ENCODE measurements at regions not wholly inside any gene's neighbourhood (a gene's known extent, or its start where the extent isn't known, plus 50 kb on each side); places are given as distances from the start of the nearest gene placed in this dataset.

DNA sequence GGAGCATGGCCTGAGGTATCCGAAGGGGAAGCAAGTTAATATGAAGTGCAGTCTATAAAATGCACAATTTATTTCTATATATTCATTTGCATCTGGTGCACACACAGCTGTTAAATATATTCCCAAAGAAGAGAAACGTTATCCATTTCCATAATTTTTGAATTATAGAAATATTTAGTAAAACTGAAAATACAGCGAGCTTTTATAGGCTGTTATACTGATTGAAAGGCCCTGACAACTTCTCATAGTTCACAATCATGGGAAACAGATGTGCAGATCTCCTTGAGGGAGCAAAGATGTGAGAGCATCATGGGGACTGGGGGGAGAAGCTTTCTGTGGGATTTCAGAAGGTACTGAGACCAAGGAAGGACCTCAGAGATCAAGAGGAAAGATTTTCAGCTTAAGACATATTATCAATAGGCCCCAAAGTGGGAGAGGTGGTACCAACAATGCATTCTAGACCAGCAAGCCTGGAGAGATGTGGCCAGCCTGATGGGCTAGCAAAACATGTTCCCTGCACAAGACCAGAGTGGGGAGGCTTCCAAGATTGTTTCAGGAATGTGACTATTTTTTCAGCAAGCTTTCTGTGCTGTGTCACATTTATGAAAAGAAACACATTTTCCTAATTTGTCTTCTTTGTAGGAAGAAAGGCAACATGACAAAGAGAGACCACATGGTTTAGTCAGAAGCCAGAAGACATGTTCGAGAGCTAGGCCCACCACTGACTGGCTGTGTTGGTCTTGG, 256.0 kb upstream of the SFRP2 start:
- Histone ChIP-seq H3K23me2 (ENCODE audit: low read depth, low read length) (no peaks in the 10 kb centered on the region), H2AFZ (ENCODE audit: low read length) (no peak overlapping the region), H2BK20ac (ENCODE audit: low read length) (no peak overlapping the region), H4K20me1 (replicated peaks in 1 of 2; ENCODE audit: control insufficient read depth in 1 of 2, insufficient read depth in 2 of 2, low read length in 2 of 2) (no peaks in the 10 kb centered on the region), H3K27ac (ENCODE audit: low read depth, low read length) (no peak overlapping the region), H3K23ac (ENCODE audit: insufficient read length) (no peak overlapping the region), H3K79me2 (ENCODE audit: control insufficient read depth in 1 of 2, insufficient read depth in 2 of 2, low read length in 2 of 2) (no peaks in the 10 kb centered on the region), H2BK12ac (ENCODE audit: low read depth, low read length) (no peak overlapping the region), H3K27me3 (replicated peaks in 1 of 4; ENCODE audit: control insufficient read depth in 3 of 4, extremely low read depth in 1 of 4, insufficient read depth in 3 of 4, low read length in 3 of 4) (no peaks in the 10 kb centered on the region), H3K9me3 (ENCODE audit: insufficient read depth in 2 of 2, low read depth in 1 of 2, low read length in 1 of 2) (no peaks in the 10 kb centered on the region), H3K4me3 (ENCODE audit: extremely low read depth in 1 of 4, insufficient read depth in 2 of 4, low read depth in 3 of 4, low read length in 4 of 4) (no peak overlapping the region), H4K5ac (ENCODE audit: insufficient read length, low read depth, low read length) (no peak overlapping the region), H3K9ac (replicated peaks in 1 of 4; ENCODE audit: extremely low read depth in 1 of 4, low read depth in 3 of 4, low read length in 3 of 4) (no peak overlapping the region), H4K91ac (replicated peaks; ENCODE audit: insufficient read length, low read length) (no peak overlapping the region), H3K18ac (ENCODE audit: extremely low read depth, low read length) (no peak overlapping the region), H3K4ac (replicated peaks; ENCODE audit: insufficient read length, low read depth, low read length) (no peak overlapping the region), H3K79me1 (ENCODE audit: low read depth, low read length) (no peaks in the 10 kb centered on the region), H3K36me3 (ENCODE audit: control insufficient read depth in 2 of 4, insufficient read depth in 4 of 4, low read length in 3 of 4) (no peaks in the 10 kb centered on the region), H3K4me2 (ENCODE audit: insufficient read depth in 1 of 2, low read depth in 2 of 2, low read length in 2 of 2) (no peak overlapping the region), H2BK15ac (ENCODE audit: low read length) (no peak overlapping the region), H2BK120ac (replicated peaks; ENCODE audit: low read depth, low read length) (no peak overlapping the region), H2BK5ac (ENCODE audit: low read depth, low read length) (no peak overlapping the region), H2AK5ac (ENCODE audit: low read depth, low read length) (no peak overlapping the region), H4K8ac (ENCODE audit: extremely low read depth, insufficient read depth, low read length) (no peak overlapping the region), H3K14ac (ENCODE audit: insufficient read length) (no peak overlapping the region), H3K4me1 (replicated peaks in 1 of 4; ENCODE audit: control insufficient read depth in 3 of 4, insufficient read depth in 4 of 4, low read length in 3 of 4) (no peaks in the 10 kb centered on the region; a peak in 2 of 7 replicates), H3K56ac (replicated peaks; ENCODE audit: insufficient read length, low read depth, low read length) (no peak overlapping the region)
- TF ChIP-seq POU5F1 (IDR thresholded peaks at IDR 0.05; ENCODE audit: low read depth, low read length) (no peak), SP4 (IDR thresholded peaks at IDR 0.05; ENCODE audit: low read length) (no peak), FOSL1 (IDR thresholded peaks at IDR 0.05; ENCODE audit: insufficient read depth, low read depth, low read length) (no peak)
- POLR2A ChIA-PET (ENCODE audit: partially characterized antibody): no interaction called here
- FAIRE-seq (no peak), DNase-seq (ENCODE audit: low read depth in 1 of 2, low spot score in 2 of 2) (no peak)
- WGBS, 2 experiments (ENCODE audit: extremely low coverage in 1 of 2, insufficient coverage in 1 of 2, insufficient read length in 1 of 2, insufficient replicate concordance in 2 of 2, low coverage in 1 of 2, low lambda C conversion rate in 2 of 2, missing lambda C conversion rate in 1 of 2): 93% methylated on average over 4 of the region's 4 CpGs; no CpG with 5 or more reads in 1 of the 2 experiments
- CTCF ChIA-PET (ENCODE audit: partially characterized antibody): interaction anchor here (1.0 to 2.3 kb wide), 2 partner anchors 58 to 252 kb away, joined by 3 to 9 read pairs; no protein-coding TSS in a partner anchor

All from H1 (cell line).